COR-L47 (cell line): ENCODE measurements at regions not wholly inside any gene's neighbourhood (a gene's known extent, or its start where the extent isn't known, plus 50 kb on each side); places are given as distances from the start of the nearest gene placed in this dataset.
"Not testable (repeated sequence)": the region's sequence is repeated elsewhere in the genome, so short reads cannot be mapped to it uniquely, and the experiment has no call there.

Experiments used
- DNase-seq: peaks from one replicate; lab custom pipeline; 2025; lab: John Stamatoyannopoulos, UW

GRCh38 chr2:226123300-226123699 is 676.3 kb downstream of the IRS1 start:
- no peak for DNase-seq

- no peak for DNase-seq
Measured at GRCh38 chr2:226122041-226122440, 677.6 kb downstream of the IRS1 start.

GRCh38 chr2:226121046-226121738 is 678.4 kb downstream of the IRS1 start:
- no peak for DNase-seq

GRCh38 chr2:226118471-226119429 is 680.9 kb downstream of the IRS1 start:
- no peak for DNase-seq

- no peak for DNase-seq
Measured at GRCh38 chr2:226117510-226118065, 682.0 kb downstream of the IRS1 start.

- no peak for DNase-seq
Measured at GRCh38 chr2:226116346-226116745, 683.3 kb downstream of the IRS1 start.

- no peak for DNase-seq
Measured at GRCh38 chr2:226115832-226116200, 683.8 kb downstream of the IRS1 start.

GRCh38 chr2:226115102-226115831 is 684.4 kb downstream of the IRS1 start:
- no peak for DNase-seq

GRCh38 chr2:226114436-226114835 is 685.2 kb downstream of the IRS1 start:
- DNase-seq: no peak

- DNase-seq: no peak
Measured at GRCh38 chr2:226098861-226099745, 699.6 kb downstream of the NYAP2 start.

- DNase-seq: no peak
Measured at GRCh38 chr2:226095058-226095457, 695.5 kb downstream of the NYAP2 start.

- no peak for DNase-seq
Measured at GRCh38 chr2:226093364-226093763, 693.9 kb downstream of the NYAP2 start.

- DNase-seq: no peak
Measured at GRCh38 chr2:226088366-226088674, 688.8 kb downstream of the NYAP2 start.

GRCh38 chr2:226087505-226088365 is 688.2 kb downstream of the NYAP2 start:
- DNase-seq: no peak

- DNase-seq: no peak
Measured at GRCh38 chr2:226087051-226087450, 687.5 kb downstream of the NYAP2 start.

- no peak for DNase-seq
Measured at GRCh38 chr2:226086190-226086589, 686.7 kb downstream of the NYAP2 start.

- not testable (repeated sequence) for DNase-seq
Measured at GRCh38 chr2:226085425-226085824, 685.9 kb downstream of the NYAP2 start.

- DNase-seq: no peak
Measured at GRCh38 chr2:226080334-226080733, 680.8 kb downstream of the NYAP2 start.

GRCh38 chr2:226079671-226080181 is 680.2 kb downstream of the NYAP2 start:
- no peak for DNase-seq

- DNase-seq: no peak
Measured at GRCh38 chr2:226079196-226079595, 679.7 kb downstream of the NYAP2 start.
